ENCODE measurements at regions not wholly inside any gene's neighbourhood (a gene's known extent, or its start where the extent isn't known, plus 50 kb on each side); places are given as distances from the start of the nearest gene placed in this dataset.

DNA sequence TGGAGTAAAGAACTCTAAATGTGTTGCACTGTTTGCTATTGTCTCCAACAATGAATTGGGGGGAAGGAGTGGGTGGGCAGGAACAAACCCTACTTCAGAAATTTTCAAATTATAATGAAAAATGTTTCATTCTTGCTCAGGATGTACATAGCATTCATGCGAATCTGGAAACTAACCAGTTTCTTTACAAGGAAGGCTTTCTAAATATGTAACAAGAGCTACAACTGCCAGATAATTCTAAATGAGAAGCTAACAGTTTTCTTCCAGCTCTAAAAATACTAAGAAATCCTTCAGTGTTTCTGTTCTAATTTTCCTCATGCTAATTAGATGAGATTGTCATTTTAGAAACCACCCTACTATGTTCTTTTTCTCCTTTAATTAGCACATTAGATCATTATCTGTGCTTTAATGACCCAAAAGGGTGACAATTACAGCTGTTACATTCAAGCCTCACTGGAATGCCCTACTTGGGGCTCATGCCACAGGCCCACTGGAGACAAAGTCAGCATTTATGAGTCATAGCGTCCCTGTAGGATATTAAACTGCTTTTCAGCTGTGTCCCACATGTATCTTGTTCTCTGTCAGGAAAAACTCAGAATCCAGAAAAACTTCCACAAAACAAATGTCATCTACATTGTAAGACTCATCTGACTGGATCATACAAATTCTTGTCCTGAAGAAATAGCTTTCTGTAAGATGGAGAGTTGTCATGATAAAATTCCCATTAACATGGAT is 804.6 kb upstream of the CXADR start:
- DNase-seq: no peak

DNA sequence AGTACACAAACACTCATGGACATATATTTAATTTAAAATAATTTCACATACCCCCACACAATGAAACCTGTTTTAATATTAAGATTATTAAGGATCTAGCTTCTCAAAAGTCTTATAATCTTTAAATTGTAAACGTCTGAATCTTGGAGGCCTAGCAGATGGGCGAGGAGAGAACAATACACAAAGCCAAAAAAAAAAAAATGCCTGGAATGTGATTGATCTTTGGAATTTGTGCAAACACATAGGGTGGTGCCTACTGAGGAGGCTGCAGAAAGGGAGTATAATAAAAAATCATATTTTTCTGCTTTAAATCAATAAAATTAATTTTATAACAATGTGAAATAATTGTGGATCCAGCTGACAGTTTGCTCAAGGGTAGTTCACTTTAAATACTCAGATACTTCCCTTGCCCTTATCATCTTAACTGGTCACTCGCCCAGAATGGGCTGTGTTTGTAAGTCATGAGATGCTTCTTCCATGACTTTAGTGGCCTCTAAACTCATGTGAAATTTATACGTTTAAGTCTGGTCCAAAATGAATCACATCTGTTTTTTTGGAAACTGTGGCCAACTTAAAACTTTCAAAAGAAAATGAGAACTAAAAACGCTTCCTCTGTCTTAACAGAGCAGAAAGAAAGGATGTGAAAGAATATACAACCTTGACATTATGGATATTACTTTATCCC is 802.8 kb upstream of the CXADR start:
- DNase-seq: no peak

DNA sequence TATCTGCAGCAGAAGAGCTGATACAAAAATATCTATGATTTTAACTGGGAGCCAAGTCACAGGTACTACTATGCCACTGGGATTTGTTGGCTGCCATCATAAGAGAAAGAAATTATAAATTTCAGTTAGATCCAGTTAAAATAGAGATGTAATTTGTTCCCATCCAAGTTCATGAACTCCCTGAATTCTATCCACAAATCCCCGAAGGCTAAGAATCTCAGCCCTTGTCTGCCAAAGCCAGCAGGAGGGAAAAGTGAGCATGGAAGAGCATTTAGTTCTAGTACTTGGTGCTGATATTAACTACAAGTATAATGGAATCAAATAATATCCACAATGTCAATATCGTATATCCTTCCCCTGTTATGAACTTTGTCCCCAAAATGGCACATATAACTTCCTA is 801.1 kb upstream of the CXADR start:
- no peak for DNase-seq

DNA sequence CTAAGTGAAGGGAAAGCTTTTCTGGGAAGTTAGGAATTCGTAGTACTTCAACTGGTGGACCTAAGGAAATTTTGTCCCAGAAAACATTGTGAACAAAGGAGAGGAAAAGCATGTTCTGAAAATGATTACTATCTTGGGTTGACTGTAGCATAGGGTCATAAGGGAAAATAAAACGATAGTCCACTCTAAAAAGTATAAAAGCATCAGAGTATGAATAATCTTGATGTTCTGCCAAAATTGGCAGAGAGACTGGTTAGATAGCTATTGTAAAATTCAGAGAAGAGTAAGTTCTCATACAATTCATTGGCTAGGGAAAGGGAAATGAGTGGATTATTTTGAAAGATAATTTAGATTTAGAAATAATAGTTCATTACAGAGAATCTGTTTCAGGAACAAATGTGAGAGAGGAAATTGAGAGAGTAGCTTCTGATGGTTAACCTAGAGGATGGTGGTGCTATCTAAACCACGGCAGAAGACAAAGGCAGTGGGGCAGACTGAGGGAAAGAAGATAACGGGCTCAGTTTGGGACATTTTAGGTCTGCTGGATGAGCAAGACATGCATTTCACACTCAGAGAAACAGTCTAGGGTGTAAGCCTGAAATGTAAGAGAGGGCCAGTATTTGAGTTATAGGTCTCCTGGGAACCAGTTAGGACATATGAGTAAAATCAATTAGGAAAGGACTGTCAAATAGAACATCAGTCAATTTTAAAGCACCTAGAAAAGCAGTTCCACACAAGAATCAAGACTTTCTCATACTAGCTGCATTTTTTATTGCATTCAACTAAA is 799.3 kb upstream of the CXADR start:
- no peak for DNase-seq

DNA sequence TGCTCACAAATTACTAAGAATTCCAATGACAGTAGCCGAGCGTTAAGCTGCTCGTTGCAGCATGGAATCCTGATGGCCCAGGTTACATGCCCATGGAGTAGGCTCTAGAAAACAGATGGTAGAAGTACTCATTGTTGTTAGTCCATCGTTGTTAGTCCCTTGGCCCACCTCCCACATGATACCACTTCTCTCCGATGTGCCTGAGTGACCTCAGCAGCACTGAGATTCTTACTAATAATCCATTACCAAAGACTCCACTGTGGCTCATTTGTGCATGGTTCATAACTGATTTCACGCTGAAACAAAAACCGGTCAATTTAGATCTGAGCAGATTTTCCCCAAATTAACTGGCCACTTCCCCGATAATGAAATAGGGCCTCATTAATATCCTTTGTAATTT is 772.3 kb upstream of the CXADR start:
- no peak for DNase-seq

DNA sequence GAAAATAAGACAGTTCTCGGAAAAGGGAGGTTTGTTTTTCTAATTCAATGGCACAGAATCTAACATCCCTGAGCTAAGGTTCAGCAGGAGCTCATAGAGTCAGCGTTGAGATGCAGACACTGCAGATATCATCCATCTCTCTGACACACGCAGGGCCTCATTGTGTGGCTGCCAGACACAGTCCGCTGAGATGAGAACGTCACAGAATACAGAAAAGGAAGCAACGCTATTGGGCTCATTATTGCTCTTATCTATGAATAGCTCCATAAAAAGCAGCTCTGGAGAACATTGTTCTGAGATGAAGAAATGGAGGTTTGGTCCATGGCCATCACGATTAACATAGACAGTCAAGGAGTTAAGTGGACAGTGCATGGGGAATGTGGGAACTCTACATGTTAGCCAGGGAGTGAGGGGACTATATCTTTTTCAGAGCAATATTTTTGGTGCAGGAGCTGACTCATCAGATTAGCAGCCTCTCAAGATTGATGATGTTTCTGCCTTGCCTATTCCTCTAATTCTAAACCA is 771.6 kb upstream of the CXADR start:
- DNase-seq: no peak

DNA sequence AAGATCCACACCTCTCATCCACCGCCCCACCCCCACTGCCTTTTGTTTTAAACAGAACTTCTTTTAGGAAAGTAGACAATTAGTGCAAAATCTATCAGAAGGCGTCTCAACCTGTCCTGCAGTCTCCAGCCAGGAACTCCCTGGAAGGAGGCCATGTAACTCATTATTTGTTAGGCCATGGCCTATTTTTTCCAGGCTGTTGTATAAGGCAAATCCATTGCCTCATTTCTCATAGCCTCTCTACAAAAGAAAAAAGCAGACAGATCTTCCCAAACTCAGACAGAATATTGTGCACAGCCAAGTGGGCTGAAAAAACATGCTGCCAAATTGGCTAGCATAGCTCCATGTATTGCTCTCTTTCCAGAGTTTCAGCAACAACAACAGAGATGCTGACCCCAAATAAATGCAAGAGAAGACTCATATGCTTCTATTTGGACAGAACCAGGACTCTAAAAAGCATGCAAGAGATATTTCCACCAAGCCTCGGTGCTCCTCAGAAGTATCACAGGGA is 770.7 kb upstream of the CXADR start:
- no peak for DNase-seq

DNA sequence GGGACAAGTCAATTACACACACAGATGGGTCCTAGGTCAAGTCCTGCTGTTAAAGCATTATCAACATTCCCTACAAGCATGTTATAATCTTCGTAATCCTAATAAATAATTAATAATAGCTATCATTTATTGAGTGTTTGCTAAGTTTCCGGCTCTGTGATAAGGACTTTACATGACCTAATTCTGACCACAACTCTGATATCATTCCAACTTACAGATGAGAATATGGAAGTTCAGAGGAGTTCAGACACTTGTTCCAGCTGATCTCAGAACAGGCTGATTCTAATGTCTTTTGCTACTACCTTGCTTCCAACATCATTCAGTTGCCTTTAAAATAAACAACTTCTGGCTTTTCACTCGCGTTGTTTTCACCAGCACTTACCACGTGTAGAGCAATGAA is 770.1 kb upstream of the CXADR start:
- DNase-seq: no peak

DNA sequence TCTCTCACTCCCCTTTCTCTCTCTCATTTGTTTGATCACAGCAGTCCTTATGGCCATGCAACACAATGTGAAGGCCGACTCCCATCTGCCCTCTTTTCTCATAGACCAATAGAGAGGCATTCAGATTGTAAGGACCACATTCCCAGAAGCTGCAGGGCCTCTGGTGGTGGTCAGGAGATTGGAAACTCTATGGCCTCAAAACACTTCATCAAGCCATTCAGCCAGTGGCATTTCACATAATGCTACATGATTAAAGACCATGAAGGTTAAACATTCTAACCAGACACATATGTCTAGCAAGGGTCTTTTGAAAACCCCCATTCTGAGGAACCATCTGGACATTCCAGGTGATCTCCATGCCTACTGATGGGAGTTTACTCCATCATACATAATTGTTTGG is 769.5 kb upstream of the CXADR start:
- DNase-seq: no peak

DNA sequence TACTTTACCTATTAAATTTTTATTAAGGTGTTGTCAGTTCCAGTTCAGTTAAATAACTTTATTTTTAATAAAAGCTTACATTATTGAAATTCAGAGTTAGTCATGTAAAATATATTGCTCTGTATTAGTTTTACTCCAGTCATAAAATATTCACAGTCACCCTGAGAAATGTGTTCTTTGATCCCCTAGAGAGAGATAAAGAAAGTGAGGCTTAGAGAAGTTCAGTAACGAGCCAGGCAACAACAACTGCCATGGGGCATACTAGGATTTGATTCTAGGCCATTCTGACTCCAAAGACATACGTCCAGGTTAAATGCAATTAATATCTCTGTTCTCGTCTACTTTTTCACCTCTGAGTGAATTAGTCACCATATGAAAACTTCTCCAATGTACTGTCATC is 761.9 kb upstream of the CXADR start:
- no peak for DNase-seq

DNA sequence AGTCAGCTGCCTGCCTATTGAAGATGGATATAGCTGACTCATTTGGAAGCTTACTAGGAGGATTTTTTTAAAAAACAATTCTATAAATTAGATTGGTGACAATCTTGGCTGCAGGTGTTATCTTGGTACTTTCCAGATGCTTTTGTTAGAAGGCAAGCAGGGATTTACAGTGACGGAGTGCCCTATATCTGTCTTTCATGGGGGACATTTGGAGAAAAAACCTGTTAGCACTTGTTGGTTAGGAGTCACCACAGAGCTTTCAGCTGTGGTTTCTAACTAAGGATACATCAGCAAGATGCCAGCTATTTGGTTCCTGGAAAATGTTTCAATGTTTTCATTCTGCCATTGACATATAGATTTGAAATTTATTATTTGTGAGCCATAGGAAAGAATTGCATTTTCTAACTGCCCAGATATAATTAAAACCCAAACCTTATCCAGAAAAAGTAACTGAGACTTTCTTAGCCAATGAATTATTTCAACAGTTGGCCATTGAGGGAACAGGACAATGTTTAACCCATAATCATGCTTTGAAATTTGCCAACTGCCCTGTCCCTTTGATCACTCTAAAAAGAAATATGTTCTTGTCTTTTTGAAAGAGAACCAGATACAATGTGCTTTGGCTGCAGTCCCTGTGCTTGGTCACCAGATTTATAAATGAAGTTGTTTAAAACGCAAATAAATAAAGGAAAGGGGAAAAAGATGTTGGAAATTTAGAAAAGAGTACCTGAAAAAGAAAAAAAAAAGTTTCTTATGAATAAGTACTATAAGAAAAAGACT is 761.0 kb upstream of the CXADR start:
- no peak for DNase-seq

DNA sequence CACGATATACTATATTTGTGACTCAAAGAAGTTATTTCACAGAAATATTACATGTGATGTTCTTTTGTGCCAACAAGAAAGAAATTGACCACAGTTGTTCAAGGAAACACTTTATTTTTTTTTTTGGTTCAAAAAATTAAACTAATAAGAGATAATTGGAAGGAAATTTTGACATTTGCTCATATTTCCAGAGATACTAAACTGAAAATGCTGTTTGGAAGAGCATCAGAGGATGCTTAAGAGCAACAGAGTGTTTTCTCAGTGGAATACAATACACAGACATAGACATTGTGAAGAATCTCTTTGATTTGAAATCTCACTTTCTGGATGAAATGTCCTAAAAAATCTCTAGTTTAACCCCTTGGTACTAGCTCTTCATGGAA is 760.4 kb upstream of the CXADR start:
- DNase-seq: no peak

DNA sequence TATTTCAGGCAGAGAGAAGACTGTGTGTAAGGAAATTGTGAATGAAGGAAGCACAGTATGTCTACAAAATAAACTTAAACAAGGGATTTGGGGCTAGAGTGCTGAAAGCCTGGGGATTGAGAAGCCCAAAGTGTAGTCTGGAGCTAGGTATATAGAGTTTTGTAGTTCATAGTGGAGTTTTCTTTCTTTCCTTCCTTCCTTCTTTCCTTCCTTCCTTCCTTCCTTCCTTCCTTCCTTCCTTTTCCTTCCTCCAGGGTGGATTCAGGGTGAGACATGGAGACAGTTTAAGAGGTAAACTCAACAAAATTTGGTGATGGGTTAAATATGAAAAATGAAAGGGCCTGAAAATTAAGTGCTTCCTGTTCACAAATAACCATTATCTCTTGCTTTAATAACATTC is 757.8 kb upstream of the CXADR start:
- no peak for DNase-seq

DNA sequence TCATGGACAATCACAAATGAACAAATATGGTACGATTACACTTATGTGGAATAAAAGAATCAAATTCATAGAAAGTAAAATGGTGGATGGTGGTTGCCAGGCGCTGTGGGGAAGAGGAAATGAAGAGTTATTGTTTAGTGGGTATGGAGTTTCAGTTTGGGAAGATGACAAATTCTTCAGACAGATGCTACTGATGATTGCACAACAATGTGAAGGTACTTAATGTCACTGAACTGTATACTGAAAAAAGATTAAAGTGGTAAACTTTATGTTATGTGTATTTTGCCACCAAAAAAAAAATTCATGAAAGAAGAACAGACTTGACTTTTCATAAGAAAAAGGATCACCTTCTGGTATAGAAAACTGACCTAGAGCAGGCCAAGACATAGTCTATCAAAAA is 745.6 kb upstream of the CXADR start:
- DNase-seq: no peak

DNA sequence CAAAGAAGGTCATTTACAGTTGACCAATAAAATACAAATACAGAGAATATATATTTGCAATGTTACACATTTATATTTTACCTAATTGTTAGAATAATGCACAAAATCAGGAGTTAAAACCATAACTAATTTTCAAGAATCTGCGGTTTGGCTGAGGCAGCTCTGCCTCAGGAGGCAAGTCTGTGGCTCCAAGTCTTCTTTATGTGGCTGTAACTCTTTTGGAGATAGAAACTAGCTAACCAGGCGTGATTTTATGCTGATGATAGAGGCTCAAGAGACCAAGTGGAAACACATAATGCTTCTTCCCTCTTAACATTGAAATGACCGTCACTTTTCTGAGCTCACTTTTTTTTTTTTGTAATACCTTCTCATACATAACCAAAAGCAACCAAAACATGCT is 744.7 kb upstream of the CXADR start:
- no peak for DNase-seq

DNA sequence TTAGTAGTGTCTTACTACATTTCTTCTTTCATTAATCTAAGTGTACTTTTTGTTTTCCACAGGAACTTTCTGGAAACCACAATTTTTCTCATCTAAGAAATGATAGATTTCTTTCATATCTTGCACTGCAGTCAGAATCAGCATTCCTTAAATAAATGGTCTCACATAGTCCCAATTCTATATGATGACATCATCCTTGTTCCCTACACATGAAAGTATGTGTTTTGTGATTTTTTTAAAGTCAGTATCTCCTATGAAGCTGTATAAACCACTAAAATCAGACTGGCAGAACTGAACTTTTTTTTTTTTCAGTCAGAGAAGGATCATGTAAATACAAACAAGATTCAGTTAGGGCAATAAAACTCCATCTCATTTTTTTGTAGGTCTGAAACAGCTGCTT is 742.6 kb upstream of the CXADR start:
- DNase-seq: no peak

DNA sequence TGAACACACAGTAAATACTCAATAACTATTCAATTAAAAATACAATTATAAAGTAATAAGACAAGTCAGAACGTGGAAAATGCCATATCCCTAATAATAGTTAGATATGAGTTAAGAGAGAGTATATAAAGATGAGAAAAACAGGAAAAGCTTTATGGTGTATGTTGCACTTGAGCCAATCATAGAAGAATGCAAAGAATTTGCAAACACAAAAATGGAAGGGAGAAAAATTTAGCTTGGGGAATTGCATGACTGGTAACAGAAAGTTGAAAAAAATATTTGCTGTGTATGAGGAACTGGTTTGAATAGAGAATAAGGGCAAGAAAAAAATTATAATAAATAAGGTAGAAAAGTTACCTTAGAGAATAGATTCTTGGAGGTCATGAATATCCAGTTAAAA is 739.6 kb upstream of the CXADR start:
- DNase-seq: no peak

DNA sequence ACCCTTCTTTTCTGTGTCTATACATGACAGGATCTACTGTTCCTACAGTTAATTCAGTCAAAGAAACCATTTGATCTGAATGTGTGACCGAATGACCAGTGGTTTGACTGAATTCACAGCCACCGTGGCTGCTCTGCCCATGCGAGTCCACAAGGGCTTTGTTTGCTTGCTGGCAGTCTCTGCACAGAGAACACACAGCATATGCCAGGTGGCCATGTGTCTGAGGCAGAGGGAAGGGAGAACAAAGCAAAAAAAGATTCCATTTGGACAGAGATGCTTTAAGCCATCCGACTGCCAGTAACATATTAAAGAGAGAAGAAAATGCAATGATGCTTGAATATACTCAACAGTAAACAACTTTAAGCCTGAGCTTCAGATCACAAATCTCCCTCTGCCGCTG is 737.8 kb upstream of the CXADR start:
- DNase-seq: peak; percentile 21

DNA sequence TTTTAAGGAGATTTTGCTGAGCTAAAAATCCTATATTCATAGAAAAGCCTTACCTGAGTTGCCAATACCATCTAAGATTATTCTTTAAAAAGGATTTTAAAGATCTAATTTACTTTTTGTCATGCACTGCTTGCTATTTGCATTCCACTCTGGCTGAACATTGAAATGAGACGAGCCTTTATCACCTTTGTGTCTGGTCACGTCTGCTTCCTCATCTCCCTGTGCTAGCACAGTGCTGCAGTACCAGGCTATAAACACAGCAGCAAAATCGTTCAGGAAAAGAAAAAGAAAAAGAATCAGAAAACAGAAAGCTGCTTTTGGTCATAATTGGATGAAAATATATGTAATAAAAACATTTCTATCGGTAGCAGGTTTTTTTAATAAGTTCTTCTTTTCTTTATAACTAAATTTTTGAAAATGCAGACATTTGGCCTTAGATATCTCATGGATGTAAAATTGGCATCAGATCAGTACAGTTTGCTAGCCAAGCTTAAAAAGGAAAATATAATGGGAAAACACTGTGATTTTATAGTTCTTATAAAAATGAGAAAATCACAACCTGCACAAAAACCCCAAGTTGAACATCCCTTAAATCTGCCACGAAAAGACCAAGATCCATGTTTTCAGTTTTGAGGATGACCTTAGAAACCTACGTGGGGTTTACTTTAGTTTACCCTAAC is 735.7 kb upstream of the CXADR start:
- no peak for DNase-seq

DNA sequence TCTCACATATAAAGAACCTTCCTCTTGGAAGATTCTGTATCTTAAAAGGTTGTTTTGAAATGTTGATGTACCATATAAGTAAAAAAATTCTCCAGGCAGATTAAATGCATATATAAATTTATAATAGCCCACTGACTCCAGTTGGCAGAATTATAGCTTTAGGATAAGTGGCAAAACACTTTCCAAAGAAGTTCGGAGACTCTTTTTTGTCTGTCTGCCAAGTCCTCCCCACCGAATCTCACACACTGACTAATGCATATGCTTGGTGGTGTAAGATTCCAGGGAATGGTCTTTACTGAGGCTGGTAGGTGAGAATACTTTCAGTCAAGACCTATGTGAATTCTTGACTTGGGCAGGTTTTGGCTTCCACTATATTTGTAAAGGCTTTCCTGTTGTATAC is 724.3 kb upstream of the CXADR start:
- no peak for DNase-seq

DNA sequence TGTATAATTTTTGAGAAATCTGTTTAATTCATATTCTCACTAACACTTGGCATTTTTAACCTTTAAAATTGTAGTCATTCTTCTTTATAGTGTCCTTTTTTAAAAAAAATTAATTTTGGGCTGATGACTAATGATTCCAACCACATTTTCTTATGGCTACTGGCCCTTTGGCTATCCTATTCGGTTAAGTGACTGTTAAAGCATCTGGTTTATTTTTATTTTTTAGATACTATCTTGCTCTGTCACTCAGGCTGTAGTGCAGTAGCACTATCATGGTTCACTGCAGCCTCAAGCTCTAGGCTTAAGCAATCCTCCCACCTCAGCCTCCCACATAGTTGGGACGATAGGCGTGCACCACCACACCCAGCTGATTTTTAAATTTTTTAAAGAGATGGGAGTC is 723.2 kb upstream of the CXADR start:
- no peak for DNase-seq

DNA sequence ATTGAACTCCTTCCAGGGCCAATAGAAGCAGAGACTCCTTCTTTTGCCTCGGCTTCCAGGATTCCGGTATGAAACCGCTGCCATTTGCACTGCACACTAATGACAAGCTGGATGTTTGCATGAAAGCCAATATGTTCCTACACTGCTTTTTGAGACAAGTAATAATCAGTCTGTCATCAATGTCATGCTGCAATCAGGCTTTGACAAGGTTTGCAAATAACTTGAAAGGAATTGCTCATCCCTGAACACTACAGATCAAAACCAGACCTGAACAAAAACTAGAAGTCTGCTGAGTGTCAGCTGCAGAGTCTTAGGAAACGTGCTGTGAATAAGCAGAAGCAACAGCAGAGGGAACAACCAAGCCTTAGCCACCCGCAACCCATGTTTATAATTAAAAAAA is 720.7 kb upstream of the CXADR start:
- no peak for DNase-seq

All from NCI-H345 (cell line).